ENCODE measurements at regions not wholly inside any gene's neighbourhood (a gene's known extent, or its start where the extent isn't known, plus 50 kb on each side); places are given as distances from the start of the nearest gene placed in this dataset.

DNA sequence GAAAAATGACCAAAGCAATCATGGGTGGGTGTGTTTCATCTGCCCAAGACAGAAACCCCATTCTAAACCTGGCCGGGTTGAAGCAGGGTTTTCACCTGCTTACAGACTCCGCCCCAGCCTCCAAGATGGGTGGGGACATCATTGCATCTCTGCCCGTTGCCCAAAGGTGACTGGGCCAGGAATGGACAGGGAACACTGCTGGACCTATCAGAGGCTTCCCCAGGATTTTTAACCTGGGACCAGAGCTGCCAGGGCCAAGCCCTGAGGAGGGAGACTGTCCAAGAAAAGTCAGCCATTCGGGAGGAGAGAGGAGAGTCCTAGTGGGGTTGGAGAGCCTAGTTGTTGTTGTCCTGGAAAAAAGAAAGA lies 109.7 kb upstream of the ALDH1A3 start:
- TF ChIP-seq SIN3A (IDR thresholded peaks at IDR 0.05; ENCODE audit: borderline replicate concordance, insufficient read depth, low read length): no peak
- no peak for TF ChIP-seq POLR2AphosphoS5 (IDR thresholded peaks at IDR 0.05; ENCODE audit: low read depth, low read length)
- no peak for TF ChIP-seq TAF1 (IDR thresholded peaks at IDR 0.05; ENCODE audit: borderline replicate concordance, insufficient read depth, low read length)
- TF ChIP-seq, protein P1, sequence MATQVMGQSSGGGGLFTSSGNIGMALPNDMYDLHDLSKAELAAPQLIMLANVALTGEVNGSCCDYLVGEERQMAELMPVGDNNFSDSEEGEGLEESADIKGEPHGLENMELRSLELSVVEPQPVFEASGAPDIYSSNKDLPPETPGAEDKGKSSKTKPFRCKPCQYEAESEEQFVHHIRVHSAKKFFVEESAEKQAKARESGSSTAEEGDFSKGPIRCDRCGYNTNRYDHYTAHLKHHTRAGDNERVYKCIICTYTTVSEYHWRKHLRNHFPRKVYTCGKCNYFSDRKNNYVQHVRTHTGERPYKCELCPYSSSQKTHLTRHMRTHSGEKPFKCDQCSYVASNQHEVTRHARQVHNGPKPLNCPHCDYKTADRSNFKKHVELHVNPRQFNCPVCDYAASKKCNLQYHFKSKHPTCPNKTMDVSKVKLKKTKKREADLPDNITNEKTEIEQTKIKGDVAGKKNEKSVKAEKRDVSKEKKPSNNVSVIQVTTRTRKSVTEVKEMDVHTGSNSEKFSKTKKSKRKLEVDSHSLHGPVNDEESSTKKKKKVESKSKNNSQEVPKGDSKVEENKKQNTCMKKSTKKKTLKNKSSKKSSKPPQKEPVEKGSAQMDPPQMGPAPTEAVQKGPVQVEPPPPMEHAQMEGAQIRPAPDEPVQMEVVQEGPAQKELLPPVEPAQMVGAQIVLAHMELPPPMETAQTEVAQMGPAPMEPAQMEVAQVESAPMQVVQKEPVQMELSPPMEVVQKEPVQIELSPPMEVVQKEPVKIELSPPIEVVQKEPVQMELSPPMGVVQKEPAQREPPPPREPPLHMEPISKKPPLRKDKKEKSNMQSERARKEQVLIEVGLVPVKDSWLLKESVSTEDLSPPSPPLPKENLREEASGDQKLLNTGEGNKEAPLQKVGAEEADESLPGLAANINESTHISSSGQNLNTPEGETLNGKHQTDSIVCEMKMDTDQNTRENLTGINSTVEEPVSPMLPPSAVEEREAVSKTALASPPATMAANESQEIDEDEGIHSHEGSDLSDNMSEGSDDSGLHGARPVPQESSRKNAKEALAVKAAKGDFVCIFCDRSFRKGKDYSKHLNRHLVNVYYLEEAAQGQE (IDR thresholded peaks at IDR 0.05; ENCODE audit: insufficient read depth in 1 of 2, low read depth in 2 of 2, low read length in 2 of 2): no peak
- TF ChIP-seq FOXP2 (optimal IDR thresholded peaks at IDR 0.05; ENCODE audit: borderline replicate concordance, extremely low read depth, extremely low read length, insufficient read depth): no peak
